Erythroblast (primary cell): ENCODE measurements at regions not wholly inside any gene's neighbourhood (a gene's known extent, or its start where the extent isn't known, plus 50 kb on each side); places are given as distances from the start of the nearest gene placed in this dataset.

ENCODE experiments used
- GATA1 ChIP-seq: IDR thresholded peaks from 2 replicates; pipeline ENCODE4 v1.6.1; 2011; ENCODE audit warnings: low read depth, mild to moderate bottlenecking, control low read depth, low read length, moderate library complexity
- POLR2A ChIP-seq: IDR thresholded peaks from 2 replicates; pipeline ENCODE4 v1.6.1; 2011; ENCODE audit warnings: mild to moderate bottlenecking, low read length

- no peak for TF ChIP-seq POLR2A
- no peak for TF ChIP-seq GATA1
These were observed 792.5 kb downstream of the BRD1 start for GRCh38 chr22:49034836-49035817.
